ENCODE measurements at regions not wholly inside any gene's neighbourhood (a gene's known extent, or its start where the extent isn't known, plus 50 kb on each side); places are given as distances from the start of the nearest gene placed in this dataset.

DNA sequence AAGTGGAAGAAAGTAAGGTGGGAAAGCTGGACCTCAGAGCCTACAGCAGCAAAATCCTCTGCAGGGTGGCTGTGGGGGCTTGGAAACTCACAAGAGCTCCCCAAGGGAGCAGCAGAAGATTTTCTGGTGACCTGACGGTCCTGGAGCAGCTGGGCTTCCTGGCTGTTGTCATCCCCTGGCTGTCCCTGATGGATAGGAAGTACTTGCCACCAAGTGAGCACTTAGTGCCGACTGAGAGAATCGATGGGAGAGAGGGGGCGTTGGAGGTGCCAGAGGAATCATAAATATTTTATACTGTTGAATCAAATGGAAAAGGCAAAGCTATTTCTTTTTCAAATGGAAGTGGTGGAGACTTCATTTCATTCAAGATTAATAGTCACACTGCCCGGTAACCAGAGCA, 167.1 kb upstream of the ITGB1 start (continued):
- TF ChIP-seq HDAC2 (IDR thresholded peaks at IDR 0.05; ENCODE audit: borderline replicate concordance in 1 of 2, low read depth in 2 of 2, low read length in 2 of 2) (no peak), EZH2 (IDR thresholded peaks at IDR 0.05; ENCODE audit: low read depth, low read length, severe bottlenecking) (no peak), SP2 (IDR thresholded peaks at IDR 0.05; ENCODE audit: low read length) (no peak), EP300 (IDR thresholded peaks at IDR 0.05; ENCODE audit: borderline replicate concordance in 1 of 2, low read depth in 2 of 2, low read length in 2 of 2) (no peak), FOSL1 (IDR thresholded peaks at IDR 0.05; ENCODE audit: insufficient read depth, low read depth, low read length) (no peak), TBP (IDR thresholded peaks at IDR 0.05; ENCODE audit: low read depth, low read length) (no peak), TEAD4 (IDR thresholded peaks at IDR 0.05; ENCODE audit: low read depth, low read length) (no peak)

Measured in H1 (cell line).